Nephron (organoid): ENCODE measurements at regions not wholly inside any gene's neighbourhood (a gene's known extent, or its start where the extent isn't known, plus 50 kb on each side); places are given as distances from the start of the nearest gene placed in this dataset.

Experiments used
- H3K27ac Mint-ChIP-seq, 3 experiments: 2 replicates each; pipeline ENCODE4 v1.8.0; 2020; ENCODE audit warnings: mixed read lengths in 3 of 3, mild to moderate bottlenecking in 2 of 3, moderate library complexity in 1 of 3
- H3K27me3 Mint-ChIP-seq: 2 replicates; pipeline ENCODE4 v1.8.0; 2021; ENCODE audit warnings: low read depth, mild to moderate bottlenecking, moderate library complexity, mixed read lengths
- H3K36me3 Mint-ChIP-seq: 2 replicates; pipeline ENCODE4 v1.8.0; 2020; ENCODE audit warnings: low read depth, mixed read lengths
- H3K4me1 Mint-ChIP-seq: 2 replicates; pipeline ENCODE4 v1.8.0; 2020; ENCODE audit warnings: mixed read lengths
- H3K4me3 Mint-ChIP-seq, 3 experiments: 2 replicates each; pipeline ENCODE4 v1.8.0; 2020; ENCODE audit warnings: mild to moderate bottlenecking in 3 of 3, mixed read lengths in 3 of 3, moderate library complexity in 2 of 3
- H3K9me3 Mint-ChIP-seq: 2 replicates; pipeline ENCODE4 v1.8.0; 2020; ENCODE audit warnings: mixed read lengths
- TF ChIP-seq, protein P1 (sequence below), 3 experiments: fragments of 200-600 bp; sonication (generic); IDR thresholded peaks; one replicate each; pipeline ENCODE4 v1.5.0; 2021; ENCODE audit warnings: antibody characterized with exemption in 3 of 3; ENCODE audit not compliant: unreplicated experiment in 3 of 3

DNA sequence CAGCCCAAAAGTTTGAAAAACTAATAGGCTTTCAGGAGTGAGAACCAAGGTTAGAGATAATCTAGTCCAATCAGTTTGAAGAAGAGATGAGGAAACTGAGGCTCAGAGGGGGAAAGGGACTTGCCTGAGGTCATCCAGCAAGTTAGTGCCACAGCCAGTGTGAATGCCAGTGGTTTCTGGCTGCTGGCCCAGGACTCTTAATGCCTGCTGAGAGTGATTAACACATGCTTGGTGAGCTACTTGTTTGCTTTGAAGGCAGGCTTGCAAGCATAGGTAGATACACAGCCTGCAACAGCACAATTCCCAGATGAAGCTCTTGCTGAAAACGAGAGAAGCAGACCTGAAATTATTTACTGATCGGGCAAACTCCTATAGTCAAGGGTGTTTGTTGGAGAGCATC lies 591.6 kb upstream of the SGCD start:
- Mint-ChIP-seq H3K4me3 (no peak overlapping the region), H3K27me3 (peaks cover 58% of the 10 kb centered on the region), H3K9me3 (no peaks in the 10 kb centered on the region), H3K36me3 (no peaks in the 10 kb centered on the region), H3K4me1 (peaks cover 24% of the 10 kb centered on the region), H3K27ac (no peak overlapping the region)
- TF ChIP-seq, protein P1, sequence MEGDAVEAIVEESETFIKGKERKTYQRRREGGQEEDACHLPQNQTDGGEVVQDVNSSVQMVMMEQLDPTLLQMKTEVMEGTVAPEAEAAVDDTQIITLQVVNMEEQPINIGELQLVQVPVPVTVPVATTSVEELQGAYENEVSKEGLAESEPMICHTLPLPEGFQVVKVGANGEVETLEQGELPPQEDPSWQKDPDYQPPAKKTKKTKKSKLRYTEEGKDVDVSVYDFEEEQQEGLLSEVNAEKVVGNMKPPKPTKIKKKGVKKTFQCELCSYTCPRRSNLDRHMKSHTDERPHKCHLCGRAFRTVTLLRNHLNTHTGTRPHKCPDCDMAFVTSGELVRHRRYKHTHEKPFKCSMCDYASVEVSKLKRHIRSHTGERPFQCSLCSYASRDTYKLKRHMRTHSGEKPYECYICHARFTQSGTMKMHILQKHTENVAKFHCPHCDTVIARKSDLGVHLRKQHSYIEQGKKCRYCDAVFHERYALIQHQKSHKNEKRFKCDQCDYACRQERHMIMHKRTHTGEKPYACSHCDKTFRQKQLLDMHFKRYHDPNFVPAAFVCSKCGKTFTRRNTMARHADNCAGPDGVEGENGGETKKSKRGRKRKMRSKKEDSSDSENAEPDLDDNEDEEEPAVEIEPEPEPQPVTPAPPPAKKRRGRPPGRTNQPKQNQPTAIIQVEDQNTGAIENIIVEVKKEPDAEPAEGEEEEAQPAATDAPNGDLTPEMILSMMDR (IDR thresholded peaks at IDR 0.05; ENCODE audit: unreplicated experiment in 3 of 3) = no peak

DNA sequence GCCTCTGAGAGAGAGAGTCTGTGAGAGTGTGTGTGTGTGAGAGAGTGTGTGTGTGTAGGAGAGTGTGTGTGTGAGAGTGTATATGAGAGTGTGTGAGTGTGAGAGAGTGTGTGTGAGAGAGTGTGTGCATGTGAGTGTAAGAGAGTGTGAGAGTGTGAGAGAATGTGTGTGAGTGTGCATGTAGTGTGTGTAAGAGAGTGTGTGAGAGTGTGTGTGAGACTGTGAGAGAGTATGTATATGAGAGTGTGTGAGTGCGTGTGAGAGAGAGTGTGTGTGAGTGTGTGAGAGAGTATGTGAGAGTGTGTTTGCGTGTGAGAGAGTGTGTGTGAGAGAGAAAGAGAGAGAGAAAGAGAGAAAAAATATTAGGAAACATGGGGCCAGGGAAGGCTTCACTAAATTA lies 588.3 kb upstream of the SGCD start:
- Mint-ChIP-seq H3K9me3 (no peaks in the 10 kb centered on the region), H3K36me3 (no peaks in the 10 kb centered on the region), H3K4me1 (no peaks in the 10 kb centered on the region), H3K27me3 (peaks cover 25% of the 10 kb centered on the region), H3K4me3 (no peak overlapping the region), H3K27ac (no peak overlapping the region)
- TF ChIP-seq, protein P1 (IDR thresholded peaks at IDR 0.05; ENCODE audit: unreplicated experiment in 3 of 3) = no peak

DNA sequence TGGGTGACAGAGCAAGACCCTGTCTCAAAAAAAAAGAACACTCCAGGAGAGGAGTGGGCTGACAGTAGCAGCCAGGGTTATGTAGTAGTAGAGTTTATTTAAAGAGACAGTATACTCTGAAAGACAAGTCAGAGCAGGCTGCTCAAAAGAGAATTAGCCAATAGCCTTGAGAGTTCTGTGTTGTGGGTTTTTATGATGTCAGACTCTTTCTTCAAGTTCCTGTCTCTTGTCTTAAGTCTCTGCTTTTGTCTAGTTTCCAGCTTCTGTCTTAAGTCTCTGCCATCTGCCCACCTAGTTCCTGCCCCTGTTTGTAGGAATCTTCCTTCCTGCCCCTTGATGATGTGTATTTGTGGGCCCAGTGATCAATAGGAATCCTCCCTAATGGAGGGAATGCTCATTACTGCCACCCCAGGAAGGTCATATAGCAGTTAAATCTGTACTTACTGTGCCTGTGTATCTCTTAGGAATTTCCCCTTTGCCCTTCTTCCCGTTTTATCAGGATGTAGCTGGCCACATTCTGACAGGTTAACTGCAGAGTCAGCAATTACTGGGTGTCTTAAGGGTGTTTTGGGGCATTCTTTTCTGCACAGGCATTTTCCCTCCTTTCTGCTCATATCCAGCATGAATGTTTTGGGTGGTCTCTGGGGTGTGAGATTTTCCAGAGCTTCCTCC lies 580.5 kb upstream of the SGCD start:
- no peaks in the 10 kb centered on the region for H3K36me3 Mint-ChIP-seq
- H3K4me3 Mint-ChIP-seq = no peak overlapping the region
- TF ChIP-seq, protein P1 (IDR thresholded peaks at IDR 0.05; ENCODE audit: unreplicated experiment in 3 of 3) = no peak
- H3K27ac Mint-ChIP-seq = no peak overlapping the region
- H3K9me3 Mint-ChIP-seq = peaks cover 10% of the 10 kb centered on the region
- H3K27me3 Mint-ChIP-seq = no peaks in the 10 kb centered on the region
- H3K4me1 Mint-ChIP-seq = peaks cover 5% of the 10 kb centered on the region

DNA sequence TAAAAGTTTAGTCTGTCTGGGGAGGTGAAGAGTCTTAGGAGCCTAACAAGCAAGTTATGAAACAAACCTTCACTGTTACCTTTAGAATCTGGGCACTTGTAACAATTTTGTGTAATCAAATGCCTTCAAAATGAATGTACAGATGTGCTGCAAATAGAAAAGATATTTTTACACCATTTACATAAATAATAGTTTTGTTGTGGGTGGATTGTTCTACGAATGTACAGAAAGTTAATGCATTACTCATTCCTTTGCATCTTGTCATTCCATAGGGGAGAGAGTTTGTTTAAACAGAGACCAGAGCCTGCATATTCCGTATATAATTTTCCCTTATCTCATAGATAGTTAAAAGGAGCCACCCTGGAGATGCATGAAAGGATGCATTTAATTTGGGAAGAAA lies 576.9 kb upstream of the SGCD start:
- peaks cover 4% of the 10 kb centered on the region for H3K9me3 Mint-ChIP-seq
- no peak overlapping the region for H3K4me3 Mint-ChIP-seq
- peaks cover 5% of the 10 kb centered on the region for H3K4me1 Mint-ChIP-seq
- H3K27ac Mint-ChIP-seq = no peak overlapping the region
- H3K36me3 Mint-ChIP-seq = no peaks in the 10 kb centered on the region
- peaks cover 3% of the 10 kb centered on the region for H3K27me3 Mint-ChIP-seq
- TF ChIP-seq, protein P1 (IDR thresholded peaks at IDR 0.05; ENCODE audit: unreplicated experiment in 3 of 3) = no peak

DNA sequence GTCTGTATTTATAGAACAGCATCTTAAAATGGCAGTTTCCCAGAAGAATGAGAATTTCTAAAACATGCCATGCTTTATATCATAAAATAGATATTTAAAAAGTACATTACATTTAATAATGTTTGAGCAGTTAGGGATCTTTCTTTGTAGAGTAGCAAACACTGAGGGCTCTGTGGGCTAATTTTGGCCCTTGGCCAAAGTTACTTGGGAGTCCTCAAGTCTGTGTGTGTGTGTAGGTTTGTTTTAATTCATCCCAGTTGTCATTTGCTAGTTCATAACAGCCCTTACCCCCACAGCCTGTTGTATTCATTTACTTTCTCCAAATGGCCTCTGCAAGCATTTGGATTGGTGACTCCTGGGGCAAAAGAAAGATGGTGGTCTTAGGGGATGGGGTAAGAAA lies 576.4 kb upstream of the SGCD start:
- no peaks in the 10 kb centered on the region for H3K36me3 Mint-ChIP-seq
- TF ChIP-seq, protein P1 (IDR thresholded peaks at IDR 0.05; ENCODE audit: unreplicated experiment in 3 of 3) = no peak
- no peak overlapping the region for H3K4me3 Mint-ChIP-seq
- H3K4me1 Mint-ChIP-seq = peaks cover 5% of the 10 kb centered on the region
- peaks cover 3% of the 10 kb centered on the region for H3K27me3 Mint-ChIP-seq
- H3K27ac Mint-ChIP-seq = no peak overlapping the region
- H3K9me3 Mint-ChIP-seq = peaks cover 4% of the 10 kb centered on the region

DNA sequence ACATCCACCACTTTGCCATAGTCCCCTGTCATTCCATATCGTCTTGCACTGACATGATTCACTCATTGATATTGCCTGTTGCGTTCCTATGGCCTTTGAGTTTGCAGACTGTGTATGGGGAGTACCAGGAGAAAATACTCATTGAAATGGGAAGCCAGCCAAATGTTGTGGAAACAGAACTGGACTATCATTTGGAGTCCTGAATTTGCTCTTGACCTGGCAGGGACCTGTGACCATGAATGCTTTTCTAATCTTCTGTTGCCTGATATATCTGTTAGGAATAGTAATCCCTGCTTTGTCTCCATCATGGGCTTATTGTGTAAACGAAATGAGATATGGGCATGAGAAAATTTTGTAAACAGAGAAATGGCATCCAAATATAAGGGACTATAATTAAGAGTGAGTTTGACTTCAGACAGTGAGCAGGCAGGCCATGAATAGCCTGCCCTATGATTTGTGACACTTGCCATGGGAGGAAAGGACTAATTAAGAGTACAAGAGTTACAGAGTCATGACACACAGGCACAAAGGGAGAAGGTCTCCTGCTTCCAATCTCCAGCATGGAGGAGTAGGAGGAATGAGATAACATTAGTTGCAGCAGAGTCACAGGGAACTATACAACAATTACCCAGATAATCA lies 572.9 kb upstream of the SGCD start:
- TF ChIP-seq, protein P1 (IDR thresholded peaks at IDR 0.05; ENCODE audit: unreplicated experiment in 3 of 3) = no peak
- Mint-ChIP-seq H3K4me3 (no peak overlapping the region), H3K27ac (no peak overlapping the region), H3K27me3 (peaks cover 3% of the 10 kb centered on the region), H3K36me3 (no peaks in the 10 kb centered on the region), H3K4me1 (peaks cover 5% of the 10 kb centered on the region), H3K9me3 (no peaks in the 10 kb centered on the region)
